NCI-H748 treated with DMSO at 0.1 percent for 48 hours (cell line): ENCODE measurements at regions not wholly inside any gene's neighbourhood (a gene's known extent, or its start where the extent isn't known, plus 50 kb on each side); places are given as distances from the start of the nearest gene placed in this dataset.
A peak's percentile ranks its signal among the peaks of the same experiment; 100 is the strongest.

ENCODE experiments used
- DNase-seq: peaks from one replicate; lab custom pipeline; 2025; lab: John Stamatoyannopoulos, UW

DNA sequence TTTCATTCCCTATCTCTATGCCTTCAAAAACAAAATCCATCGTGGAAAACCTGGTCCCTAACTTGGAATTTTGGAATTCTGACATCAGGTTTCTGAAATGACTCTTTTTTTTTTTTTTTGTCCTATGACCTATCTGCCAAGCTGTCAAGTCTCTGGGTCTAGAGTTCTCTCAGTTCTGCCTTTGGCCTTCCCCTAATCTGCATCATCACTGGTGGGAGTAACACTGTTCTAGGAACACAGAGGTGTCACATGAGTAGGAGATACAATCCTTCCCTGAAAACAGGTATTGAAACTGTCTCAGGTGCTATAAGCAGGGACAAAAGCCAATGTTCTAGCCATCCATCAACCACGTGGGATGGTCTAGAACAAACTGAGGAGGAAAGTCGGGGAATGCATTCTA lies 142.0 kb upstream of the ATP1B1 start:
- no peak for DNase-seq

DNA sequence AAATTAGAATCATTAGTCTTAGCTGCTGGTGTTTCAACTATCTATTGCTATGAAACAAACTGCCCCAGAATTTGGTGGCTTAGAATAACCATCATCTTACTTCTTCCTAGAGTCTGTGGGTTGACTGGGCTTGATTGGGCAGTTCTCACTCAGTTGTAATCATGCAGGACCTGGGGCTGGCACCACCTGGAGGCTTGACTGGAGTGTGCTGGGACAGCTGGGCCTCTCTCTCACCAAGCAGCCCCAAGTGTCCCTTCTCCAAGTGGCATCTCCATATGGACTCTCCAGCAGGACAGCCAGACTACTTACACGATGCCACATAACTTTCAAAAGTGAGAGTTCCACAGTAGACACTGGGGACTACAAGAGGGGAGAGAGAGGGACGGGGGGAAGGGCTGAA lies 140.3 kb upstream of the ATP1B1 start:
- DNase-seq = no peak

DNA sequence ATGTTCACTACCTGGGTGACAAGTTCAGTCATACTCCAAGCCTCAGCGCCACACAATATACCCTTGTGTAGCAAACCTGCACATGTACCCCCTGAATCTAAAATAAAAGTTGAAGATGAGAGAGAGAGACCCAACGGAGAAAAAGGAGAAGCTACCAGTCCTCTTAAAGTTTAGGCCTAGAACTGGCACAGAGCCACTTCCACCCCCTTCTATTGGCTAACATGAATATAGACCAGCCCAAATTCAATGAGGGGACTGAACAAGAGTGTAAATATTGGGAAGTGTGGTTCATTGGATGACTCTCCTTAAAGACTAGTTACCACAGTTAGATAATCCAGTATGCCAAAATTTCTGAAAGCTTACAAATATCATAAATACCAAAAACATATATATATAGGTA lies 139.9 kb upstream of the ATP1B1 start:
- DNase-seq = no peak

DNA sequence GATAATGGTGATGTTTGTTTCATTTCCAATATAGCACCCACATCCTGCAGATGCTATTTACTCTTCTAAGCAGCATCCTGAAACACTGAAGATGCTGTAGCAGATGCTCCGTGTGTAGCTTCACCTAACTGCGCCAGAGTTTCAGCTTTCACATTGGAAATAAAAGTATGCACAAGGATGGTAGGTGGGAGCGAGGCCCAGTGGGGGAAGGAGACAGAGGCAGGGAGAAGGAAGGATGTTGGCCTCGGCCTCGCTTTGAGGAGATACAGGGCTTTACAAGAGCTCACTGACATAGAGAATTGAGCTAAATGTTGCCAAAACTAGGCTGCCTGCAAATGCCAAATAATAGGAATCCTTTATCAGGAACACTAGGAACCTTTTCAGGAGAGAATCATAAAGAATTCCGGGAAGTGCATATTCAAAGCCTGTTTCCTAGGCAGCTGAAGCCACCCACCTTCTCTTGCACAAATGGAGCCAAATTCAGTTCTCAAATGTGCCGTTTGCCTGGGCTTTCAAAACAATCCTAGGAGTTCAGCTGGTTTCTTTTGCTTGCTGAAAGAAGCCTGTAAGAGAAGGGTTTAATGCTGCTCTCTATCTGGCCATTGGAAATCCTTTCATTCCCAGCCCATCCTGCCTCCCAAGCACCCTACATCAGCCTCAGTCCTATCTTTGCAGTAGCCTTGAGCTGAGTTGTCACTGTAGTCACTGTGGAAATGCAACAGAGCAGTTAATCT lies 135.4 kb upstream of the ATP1B1 start:
- no peak for DNase-seq

DNA sequence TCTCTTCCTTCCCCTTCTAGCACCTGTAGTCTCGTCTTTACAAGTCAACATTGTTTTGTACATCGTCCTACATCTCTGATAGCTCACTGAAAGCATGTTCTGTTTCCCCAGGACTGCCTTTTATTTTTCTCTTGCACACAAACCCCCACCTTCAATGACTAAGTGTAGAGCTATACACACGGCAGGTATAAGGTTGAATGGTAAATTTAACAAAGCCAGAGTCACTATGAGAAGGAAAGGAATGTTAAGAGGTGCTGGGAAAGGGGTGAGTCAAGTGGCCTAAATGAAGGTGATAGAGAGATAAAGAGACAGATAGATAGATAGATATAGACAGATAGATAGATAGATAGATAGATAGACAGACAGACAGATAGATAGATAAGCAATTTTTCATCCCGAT lies 134.3 kb upstream of the ATP1B1 start:
- DNase-seq = no peak

DNA sequence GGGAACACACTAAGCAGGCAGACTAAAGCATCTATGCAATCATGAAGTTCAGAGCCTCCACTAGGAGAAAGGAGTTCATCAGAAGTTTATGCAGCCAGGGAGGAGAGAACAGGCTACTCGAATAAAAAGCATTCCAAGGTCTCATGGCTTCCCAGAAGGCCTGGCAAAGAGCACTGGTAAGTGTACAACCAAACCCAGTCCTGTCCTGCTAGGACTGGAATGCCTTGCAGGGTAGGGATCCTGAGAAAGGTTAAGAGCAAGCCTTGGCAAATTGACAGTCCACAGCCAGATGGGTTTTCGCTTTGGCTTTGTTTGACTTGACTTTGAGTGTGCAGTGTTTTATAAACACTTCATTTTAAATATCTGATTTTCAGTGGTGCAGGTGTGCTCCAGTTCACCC lies 133.6 kb upstream of the ATP1B1 start:
- no peak for DNase-seq

DNA sequence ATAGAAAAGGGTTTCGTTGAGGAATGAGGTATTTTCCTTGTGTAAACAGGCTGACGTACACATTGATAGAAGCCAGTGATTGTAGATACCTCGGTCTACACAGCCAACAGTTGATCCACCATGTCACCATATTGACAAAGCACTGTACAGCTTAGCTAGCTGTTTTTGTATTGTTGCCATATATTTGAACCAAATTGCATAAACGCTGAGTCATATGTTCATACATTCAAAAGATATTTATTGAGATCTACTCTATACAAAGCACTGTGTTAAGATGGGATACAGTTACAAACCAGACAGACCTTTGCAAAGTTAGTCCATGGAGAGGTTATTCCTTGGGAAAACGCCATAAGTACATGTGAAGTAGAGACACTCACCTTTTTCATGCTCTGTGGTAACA lies 132.4 kb upstream of the ATP1B1 start:
- no peak for DNase-seq

DNA sequence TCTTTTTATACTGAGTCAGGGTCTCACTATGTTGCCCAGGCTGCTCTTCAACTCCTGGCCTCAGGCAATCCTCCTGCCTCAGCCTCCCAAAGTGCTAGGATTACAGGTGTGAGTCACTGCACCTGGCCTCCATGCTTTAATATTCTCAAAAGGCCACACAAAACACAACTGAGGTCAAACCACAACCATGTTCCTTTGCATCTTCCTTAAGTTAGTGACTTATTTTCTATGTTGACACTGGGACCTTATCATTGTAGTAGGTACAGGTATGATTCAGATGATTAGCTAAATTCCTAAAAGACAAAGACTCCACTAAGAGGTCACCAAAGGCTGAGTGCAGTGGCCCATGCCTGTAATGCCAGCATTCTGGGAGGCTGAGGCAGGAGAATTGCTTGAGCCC lies 131.9 kb upstream of the ATP1B1 start:
- no peak for DNase-seq

DNA sequence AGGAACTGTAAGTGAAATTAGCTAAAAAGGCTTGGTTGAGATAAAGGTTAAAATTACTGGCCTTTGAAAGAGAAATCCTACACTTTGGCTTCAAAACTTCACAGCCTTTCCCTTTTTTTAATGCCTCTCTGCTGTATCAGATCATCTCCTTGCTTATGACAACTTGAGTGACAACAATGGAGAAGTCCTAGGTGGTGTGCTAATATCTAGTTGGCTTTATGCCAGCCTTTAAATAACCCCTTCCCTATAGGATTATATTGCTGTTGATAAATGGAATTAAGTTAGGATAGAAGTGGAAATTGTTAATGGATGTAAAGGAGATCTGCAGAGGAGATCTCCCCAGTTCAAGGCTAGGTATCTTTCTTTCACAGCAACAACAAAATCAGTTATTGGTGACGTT lies 130.2 kb upstream of the ATP1B1 start:
- DNase-seq = peak; percentile 51

DNA sequence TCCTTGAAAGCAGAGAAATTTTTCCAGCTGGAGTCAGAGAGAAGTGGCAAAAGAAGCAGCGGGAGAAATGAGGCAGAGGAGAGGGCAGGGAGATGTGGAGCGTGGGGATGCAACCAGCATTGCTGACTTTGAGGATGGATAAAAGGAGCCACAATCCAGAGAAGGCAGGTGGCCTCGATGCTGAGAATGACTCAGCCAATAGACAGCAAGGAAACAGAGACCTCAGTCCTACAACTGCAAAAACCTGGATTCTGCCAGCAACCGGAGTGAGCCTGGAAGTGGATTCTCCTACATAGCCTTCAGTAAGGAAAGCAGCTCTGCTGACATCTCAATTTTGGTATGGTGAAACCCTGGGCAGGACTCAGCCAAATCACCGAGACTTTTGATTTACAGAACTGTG lies 128.9 kb upstream of the ATP1B1 start:
- no peak for DNase-seq

DNA sequence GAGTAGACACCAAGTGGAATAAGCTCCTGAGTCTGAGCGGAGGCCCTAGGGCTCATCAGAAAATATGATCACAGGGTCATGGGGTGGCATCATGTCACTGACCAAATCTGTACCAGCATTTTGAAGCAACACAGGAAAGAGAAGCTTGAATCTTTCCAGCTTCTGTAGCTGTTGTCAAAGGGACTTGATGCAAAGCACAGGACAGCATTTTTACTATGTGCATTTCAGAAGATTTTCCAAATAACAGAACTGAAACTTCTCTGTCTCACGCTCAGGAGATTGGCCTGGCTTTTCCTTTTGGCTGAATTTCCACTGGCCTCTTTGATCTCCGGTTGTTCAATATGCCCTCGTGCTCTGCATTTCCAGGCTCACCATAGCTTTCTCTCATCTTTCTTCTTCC lies 127.2 kb upstream of the ATP1B1 start:
- no peak for DNase-seq

DNA sequence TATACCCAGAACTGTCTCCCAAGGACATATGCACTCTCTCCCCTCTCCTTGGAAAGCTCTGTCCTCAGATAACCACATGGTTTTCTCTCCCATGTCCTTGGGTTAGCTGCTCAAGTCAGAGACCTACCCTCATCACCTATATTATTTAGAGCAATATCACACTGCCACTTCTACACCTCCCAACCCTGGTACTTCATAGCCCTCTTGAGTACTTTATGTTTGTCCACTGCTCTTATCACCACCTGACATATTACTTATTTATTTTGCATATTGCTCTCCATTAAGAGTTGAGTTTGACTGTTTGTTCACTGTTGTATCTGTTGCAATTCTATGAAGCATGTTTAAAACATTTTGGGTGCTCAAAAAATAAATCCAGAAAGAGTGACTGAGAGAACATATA lies 126.3 kb upstream of the ATP1B1 start:
- DNase-seq = no peak

DNA sequence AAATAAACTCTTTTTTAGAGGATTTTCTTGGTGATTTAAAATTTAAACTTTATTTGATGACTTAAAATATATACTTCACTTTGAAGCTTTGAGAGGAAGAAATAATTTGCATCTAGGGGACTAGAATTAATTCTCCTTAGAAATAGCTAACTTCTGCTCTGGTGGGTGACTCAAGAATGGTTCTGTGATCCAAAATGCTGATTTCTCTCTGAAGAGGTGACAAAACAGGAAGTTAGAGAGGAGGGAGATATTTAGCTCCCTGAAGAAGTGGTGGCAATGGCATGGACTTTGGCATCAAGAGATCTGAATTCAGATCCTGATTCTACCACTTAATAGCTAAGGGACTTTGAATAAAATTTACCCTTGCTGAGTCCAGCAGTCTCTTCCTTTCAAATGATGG lies 125.8 kb upstream of the ATP1B1 start:
- no peak for DNase-seq

DNA sequence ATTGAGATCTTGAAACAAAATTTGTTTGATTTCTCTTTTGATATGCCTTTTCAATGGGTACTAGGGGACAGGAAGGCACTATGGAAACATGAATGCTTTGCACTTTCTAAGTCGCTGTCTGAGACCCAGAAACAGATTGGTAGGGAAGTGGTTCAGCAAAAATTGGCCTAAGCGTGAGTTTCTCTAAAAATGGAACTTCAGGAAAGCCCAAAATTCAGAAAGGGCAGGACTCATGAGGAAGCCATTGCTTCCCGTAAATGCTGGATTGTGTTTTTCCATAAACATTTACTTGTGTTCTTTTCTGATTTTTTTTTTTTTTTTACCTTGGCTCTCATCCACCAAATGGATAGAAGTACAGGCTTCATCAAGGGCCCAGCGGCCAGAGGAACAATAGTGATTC lies 123.7 kb upstream of the ATP1B1 start:
- no peak for DNase-seq

DNA sequence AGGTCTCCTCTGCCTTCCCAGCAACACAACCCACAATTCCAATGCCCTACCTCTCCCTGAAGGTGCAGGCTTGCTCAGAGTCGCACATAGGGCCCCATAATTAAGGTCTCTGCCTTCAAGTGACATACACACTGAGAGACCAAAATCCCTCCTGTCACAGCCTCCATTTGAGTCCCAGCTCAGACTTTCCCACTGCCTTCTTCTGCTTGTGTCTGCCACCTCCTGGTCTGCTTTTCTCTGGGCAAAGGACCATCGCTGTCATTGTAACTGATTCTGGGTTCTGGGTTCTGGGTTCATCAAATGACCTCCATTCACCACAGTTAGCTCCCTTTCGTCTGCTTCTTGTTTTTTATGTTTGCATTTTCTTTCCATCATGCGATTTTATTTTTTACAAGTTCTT lies 119.2 kb upstream of the ATP1B1 start:
- DNase-seq = no peak

DNA sequence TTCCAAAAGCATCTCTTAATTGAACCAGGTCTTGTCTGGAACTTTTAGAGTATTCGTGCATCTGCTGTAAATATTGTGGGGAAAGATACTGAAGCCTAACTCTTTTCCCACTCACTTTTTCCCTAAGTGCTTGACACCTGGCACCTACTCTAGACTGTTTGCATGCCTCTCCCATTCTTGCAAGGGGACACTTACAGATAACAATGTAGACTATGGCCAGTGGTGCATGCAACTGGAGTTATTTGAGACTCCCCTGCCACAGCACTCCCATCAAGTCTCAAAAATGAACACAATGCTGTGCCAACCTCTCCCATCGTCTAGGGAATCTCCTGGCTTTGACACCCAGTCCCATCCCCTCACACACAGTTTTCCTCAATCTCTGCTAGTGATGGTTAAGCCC lies 118.6 kb upstream of the ATP1B1 start:
- DNase-seq = no peak

DNA sequence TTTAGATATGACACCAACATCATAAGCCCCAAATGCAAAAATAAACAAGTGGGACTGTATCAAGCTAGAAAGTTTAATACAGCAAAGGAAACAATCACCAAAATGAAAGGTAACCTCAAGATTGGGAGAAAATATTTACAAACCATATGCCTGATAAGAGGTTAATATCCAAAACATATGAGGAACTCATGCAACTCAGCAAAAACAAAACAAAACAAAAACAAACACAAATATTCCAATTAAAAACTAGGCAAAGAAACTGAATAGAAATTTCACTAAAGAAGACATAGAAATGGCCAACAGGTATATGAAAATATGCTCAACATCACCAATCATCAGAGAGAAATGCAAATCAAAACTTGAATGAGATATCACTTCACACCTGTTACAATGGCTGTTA lies 116.5 kb upstream of the ATP1B1 start:
- no peak for DNase-seq

DNA sequence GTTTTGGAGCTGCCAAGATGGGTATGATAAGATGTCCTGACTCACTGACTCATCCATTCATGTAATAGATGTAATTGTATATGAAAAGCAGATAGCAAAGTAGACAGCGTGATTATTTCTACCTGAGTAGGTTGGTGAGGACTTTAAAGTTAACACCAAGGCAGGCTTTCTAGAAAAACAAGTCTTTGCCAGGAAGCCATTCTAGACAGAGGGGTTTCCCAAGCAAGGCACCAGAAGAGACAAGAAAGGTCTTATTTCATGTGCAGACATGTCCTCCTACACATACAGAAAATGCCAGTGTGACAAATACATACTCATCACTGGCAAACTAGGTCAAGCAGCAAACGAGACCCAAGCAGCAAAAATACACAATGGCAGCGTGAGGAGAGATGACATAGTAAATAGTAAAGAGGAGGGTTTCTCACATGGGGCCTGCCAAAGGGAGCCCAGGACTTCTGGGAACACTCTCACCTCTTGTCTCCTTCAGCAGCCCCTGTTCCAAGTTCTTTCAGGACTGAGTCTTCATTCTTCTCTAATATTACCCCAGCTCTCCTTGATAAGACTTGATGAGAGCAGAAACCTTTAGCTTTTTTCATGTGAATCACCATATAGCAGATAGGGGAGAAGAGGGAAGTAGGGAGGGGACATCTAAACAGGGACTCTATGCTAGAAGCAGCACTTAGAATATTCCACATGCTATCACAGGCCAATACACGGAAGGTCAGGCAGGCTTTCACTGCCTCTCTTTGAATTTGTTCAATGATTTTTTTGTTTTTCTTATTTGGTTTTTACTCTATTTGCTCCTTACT lies 114.6 kb upstream of the ATP1B1 start:
- no peak for DNase-seq

DNA sequence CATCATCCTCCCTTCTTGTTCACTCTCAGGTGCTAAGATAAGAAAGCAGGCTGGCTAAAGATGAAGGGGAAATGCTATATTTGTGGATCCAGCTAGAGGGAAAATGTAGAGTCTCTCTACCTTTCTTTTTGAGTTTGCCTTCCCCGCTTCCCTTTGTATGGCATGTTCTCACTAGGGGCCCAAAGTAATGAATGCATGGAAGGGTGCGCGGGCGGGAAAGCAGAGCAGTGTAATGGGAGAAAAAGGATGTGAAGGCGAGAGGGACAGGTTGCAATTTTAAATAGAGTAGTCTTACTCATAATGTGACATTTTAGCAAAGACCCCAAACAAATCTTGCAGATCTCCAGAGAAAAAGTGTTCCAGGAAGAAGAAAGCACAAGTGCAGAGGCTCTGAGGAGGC lies 105.1 kb upstream of the ATP1B1 start:
- DNase-seq = no peak

DNA sequence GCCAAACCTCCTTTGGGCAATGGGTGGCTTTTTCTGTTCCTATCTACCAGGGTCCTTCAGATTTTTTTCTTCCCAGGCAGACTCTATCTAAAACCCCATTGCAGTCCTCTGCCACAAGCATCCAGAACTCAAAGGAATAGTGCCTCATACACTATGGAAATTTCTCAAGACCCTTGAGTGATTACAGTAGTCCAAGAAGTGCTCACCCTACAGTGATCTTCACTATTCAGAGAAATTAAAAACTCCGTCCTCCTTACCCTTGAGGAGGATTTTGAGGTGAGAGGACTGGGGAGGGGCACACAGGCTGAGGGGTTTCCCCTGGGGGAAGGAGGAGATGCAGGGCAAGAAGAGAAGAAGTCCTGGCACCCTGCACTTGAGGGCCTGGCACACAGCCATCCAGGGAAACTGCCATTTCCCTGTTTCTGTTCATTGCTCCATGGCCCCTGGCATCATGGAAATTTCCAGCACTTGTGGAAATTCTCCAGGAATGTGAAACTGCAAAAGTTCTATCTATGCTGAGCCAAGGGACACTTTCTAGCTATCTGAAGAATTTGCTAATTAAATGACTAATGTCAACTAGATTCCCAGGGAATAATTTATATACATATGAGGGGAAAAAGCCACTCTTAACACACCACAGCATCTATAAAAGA lies 102.5 kb upstream of the ATP1B1 start:
- no peak for DNase-seq

DNA sequence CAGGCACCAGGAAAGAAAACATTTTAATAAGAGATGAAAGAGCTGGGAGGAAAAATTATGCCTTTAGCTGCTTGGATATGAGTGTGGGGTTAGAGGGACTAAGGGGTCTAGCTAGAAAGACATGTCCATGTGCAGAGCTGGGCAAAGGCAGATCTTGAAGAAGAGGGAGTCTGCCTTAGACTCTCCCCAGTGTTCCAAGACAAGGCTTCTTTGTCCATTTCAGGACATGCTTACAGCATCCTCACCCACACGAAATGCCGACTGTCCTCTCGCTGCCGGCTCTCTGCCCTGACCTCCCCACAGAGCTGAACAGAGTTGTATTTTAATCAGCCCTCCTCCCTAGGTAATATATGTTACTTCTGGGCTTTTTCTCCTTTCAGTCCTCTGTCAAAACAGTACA lies 100.7 kb upstream of the ATP1B1 start:
- DNase-seq = no peak

DNA sequence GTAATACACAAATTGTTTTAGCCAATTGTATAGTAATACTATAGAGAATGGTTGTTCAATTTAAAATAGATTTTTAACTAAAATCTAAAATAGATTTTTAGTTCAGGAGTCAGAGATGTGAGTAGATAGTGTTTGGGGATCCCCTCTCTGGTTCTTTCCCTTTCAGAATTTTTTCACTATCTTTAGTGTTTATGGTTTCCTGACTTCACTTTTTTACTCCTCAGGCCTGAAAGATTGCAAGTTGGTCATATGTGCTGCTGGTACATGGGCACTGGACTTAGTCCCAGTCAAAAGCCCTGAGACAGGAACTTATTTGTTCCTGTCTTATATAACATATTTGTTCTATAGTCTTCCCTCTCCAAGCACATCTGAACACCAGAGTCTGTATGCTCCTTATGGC lies 96.8 kb upstream of the ATP1B1 start:
- DNase-seq = no peak

DNA sequence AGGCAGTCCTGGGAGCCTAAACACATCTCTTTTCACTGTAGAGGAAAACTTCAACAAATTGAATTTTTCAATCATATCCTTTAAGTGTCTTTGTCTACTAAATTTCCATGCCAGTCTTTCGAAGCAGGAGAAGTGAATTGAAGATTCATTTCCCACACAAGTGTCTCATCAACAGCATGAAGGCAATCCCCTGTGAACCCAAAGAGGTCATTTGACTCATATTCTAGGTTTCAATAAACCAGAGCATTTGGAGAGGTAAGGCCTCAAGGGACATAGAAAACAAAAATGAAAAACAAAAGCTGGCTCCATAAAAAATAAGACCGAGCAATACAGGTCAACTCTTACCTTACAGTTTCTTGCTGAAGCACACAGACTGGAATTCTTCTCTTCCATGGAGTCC lies 94.1 kb upstream of the ATP1B1 start:
- no peak for DNase-seq
